ENCODE measurements at regions not wholly inside any gene's neighbourhood (a gene's known extent, or its start where the extent isn't known, plus 50 kb on each side); places are given as distances from the start of the nearest gene placed in this dataset.

DNA sequence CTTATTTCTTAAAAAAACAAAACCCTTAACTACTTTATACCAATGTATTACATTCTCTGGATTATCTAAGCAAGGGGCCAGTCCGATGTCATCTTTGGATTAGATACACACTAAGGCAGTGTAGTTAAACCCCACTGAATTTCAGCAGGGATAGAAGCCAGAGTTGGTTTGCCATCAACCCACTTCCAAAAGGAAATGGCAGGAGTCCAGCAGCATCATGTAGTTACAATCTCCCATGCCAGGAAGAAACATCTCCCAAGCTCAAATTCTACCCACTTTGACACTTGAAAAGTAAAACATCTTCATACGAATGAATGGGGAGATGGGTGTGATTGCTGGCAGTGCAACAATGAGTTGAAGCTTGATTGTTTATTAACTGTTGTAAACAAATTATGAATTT, 203.5 kb upstream of the PLXNC1 start:
- no peak for DNase-seq

DNA sequence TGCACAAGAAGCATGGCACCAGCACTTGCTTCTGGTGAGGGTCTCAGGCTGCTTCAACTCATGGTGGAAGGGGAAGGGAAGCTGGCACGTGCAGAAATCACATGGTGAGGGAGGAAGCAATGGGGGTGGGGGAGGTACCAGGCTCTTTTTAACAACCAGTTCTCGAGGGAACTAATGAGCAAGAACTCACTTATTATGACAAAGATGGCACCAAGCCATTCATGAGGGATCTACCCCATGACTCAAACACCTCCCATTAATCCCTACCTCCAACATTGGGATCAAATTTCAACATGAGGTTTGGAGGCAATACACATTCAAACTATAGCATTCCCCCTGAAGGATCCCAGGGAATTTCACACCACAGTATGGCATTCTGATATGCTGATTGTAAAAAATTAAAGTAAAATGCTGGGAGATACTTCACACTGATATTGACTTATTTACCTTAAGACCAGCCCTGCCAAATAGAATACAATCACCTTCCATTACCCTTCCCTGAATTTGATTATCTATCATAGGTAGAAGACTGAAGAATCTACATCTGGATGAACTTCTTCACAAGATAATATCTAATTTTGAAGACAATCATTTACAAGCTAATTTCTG, 201.7 kb upstream of the PLXNC1 start:
- DNase-seq = no peak

DNA sequence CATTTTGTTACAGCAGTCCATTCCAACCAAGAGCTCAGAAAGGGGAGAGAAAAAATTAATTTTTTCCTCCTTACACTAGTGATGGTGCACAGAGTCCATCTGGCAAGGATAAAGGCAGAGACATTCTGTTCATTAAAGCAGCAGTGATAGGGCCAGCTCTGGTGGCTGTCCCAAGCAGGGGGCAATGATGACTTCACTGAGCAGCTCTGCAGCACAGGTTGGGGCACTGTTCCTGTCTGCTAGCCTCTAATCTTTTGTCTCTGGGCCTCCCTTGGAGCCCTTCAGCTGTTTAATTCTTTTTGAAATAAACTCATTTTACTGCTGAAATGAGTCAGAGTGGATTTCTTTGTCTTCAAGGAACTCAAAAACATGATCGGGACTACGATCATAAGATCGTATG, 200.9 kb upstream of the PLXNC1 start:
- DNase-seq = no peak

- no peak for DNase-seq
Measured at GRCh38 chr12:93950311-93950710, 198.1 kb upstream of the PLXNC1 start.

DNA sequence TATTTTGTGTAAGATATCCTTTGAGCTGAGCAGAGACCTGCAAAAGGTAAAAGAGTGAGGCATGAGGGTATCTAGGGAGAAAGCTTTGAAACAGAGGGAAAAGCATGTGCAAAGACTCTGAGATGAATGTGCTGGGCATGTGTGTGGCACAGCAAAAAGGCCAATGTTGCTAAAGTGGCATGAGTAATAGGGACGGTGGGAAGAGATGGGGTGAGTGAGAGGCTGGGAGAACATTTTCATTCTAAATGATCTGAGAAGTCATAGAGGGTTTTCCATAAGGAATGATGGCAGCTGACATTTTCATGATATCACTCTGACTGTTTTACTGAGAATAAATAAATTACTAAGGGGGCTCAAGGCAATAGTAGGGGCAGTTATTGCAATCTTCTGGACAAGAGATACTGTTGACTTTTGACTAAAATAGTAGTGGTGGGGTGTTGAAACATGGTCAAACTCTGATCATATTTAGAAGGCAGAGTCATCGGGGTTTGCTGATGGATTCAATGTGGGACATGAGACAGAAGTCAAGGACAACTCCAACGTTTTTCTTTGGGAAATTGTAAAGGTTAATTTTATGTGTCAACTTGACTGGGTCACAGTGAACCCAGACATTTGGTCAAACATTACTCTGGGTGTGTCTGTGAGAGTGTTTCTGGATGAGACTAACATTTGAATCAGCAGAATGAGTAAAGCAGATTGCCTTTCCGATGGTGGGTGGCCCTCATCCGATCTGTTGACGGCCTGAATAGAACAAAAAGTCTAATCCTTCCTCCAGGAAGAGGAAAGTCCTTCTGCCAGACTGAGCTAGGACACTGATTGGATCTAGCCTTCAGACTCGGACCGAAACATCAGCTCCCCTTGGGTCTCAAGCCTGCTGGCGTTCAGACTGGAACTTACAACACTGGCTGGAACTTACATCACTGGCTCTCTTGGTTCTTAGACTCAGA, 193.9 kb upstream of the PLXNC1 start:
- DNase-seq = no peak

GRCh38 chr12:93956551-93956950, 191.8 kb upstream of the PLXNC1 start:
- DNase-seq = no peak

DNA sequence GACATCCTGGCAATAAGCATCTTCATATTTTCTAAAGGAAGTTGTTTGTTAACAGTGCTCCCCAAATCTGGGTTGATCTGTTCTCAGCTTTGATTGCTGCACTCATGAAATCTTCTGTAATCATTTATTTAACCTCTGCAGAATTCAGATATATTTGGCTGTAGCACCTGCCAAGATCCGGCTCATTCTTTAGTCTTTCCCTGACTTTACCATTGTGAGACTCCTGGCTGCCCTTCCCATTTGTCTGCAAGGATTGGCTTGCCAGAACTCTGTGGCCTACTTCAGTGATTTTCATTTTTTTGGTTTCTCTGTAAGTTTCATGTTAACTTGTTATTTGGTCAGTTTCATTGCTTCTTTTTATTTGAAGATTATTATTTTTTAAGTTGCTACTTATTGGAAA, 191.2 kb upstream of the PLXNC1 start:
- no peak for DNase-seq

GRCh38 chr12:93957870-93958269, 190.5 kb upstream of the PLXNC1 start:
- DNase-seq = no peak

- DNase-seq = no peak
Measured at GRCh38 chr12:93959657-93960056, 188.7 kb upstream of the PLXNC1 start.

DNA sequence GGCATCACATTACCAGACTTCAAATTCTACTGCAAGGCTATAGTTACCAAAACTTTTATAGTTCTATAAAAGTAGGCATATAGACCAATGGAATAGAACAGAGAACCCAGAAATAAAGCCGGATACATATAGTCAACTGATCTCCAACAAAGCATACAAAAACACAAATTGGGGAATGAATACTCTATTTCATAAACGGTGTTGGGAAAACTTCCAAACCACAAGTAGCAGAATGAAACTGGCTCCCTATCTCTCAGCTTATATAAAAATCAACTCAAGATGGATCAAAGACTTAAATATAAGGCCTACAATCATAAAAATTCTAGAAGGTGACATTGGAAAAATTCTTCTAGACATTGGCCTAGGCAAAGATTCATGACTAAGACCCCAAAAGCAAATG, 187.9 kb upstream of the PLXNC1 start:
- DNase-seq = no peak

- DNase-seq = no peak
Measured at GRCh38 chr12:93962336-93962735, 186.0 kb upstream of the PLXNC1 start.

- no peak for DNase-seq
Measured at GRCh38 chr12:93964936-93965335, 183.4 kb upstream of the PLXNC1 start.

DNA sequence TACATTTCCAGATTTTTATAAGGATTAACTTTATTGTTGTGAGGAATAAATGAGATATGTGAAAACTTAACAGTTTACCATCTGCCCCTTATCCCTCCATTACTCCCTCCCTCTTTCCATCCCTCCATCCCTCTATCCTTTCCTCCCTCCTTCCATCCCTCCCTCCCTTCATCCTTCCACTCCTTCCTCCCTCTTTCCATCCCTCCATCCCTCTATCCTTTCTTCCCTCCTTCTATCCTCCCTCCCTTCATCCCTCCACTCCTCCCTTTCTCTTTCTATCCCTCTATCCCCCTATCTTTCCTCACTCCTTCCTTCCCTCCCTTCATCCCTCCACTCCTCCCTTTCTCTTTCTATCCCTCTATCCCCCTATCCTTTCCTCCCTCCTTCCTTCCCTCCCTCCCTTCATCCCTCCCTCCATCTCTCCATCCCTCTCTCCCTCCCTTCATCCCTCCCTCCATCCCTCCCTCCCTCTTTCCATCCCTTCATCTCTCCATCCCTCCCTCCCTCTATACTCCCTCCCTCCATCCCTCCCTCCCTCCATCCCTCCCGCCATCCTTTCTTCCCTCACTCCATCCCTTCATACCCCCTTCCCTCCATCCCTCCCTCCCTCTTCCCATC, 181.8 kb upstream of the PLXNC1 start:
- DNase-seq = no peak

- DNase-seq = no peak
Measured at GRCh38 chr12:93967454-93967853, 180.9 kb upstream of the PLXNC1 start.

DNA sequence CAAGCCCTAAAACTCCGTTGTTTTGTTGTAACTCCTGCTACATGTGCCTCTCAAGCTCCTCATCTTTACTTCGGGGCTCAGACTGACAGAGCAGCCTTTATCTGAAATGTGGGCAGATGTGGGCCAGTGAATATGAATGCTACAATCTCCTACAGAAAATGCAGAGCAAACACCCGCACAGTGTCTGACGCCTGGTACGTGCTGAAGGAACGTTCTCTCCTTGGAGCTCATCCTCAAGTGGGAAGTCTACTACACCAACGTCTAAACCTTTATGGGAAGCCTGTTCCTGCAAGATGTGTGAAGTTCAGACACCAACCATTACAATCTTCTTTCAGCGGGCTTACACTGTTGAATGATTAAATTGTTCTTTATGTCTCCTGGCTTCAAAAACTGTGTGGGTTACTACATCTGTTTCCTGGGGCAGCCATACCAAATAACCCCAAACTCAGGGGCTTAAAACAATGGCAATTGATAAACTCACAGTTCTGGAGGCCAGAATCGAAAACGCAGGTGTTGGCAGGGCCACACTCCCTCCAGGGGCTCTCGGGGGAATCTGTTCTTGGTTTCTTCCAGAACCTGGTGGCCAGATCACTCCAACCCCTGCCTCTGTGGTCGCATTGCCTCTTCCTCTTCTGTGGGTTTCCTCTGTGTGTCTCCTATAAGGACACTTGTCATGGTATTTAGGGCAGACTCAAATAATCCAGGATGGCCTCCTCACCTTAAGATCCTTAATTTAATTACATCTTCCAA, 179.7 kb upstream of the PLXNC1 start:
- no peak for DNase-seq

DNA sequence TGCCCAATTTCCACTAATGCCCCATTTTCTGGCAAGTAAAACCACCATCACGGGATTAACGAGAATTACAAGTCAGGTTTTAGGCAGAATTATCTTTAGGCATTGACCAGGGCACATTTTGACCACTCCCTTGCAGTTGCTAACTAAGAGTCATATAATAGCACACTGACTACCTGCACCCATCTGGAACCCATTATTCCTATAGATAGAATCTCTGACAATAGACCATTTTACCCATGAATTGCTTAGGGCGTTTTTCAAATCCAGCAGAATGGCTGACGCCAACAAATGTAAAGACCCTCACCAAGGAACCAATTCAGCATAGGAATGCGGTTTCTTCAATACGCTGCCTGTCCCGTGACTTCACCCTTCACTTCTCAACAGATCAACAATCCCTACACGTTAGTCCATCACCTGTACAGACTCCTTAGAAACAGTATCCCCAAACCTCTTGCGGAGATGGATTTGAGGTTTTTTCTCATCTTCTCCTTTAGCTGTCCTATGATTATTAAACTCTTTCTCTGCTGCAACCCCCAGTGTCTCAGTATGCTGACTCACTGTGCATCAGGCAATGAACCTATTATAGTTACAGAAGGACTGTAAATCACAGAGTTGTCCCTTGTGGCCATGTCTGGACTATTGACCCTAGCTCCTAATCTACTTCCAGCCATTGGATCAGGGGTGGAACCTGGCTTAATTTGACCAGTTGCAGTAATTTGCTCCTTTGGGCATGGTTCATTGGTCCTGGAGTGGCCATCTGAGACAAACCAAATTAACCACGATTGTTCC, 177.3 kb upstream of the PLXNC1 start:
- DNase-seq = no peak

GRCh38 chr12:93972411-93973208, 175.8 kb upstream of the PLXNC1 start:
- DNase-seq = no peak

DNA sequence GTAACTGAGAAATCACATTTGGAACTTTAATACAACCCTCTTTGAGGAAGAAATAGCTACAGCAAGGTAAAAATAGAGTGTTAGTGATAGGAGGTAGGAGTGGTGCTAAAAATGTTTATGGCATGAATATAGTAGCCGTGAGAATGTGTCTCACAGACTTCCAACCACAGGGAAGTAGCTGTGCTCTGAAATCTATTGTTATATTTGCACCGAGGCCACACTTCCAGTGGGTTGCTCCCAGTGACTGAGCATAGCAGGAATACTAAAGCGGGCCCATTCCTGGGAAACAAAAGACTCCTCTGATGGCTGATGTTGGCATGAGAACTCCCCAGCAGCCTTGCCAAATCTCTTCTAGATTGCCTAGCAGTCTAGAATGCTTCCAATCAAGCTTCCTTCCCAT, 174.1 kb upstream of the PLXNC1 start:
- DNase-seq = no peak

GRCh38 chr12:93976024-93976423, 172.4 kb upstream of the PLXNC1 start:
- DNase-seq = no peak

DNA sequence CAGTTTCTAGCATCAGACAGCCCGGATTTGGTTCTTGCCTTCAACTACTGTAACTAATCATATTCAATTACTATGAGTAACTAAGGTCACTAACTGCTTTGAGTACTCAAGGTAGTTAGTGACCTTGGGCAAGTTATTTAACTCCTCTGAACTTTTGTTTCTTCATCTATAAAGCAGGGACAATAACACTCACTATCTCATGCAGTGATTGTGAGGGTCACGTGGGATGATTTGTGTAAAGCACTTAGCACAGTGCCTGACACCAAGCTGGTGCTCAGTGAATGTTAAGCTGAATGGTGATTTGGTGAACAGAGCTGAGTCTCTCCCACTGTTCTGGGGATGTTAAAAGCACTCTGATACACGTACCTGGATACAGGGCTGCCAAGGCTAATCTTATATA, 171.3 kb upstream of the PLXNC1 start:
- no peak for DNase-seq

DNA sequence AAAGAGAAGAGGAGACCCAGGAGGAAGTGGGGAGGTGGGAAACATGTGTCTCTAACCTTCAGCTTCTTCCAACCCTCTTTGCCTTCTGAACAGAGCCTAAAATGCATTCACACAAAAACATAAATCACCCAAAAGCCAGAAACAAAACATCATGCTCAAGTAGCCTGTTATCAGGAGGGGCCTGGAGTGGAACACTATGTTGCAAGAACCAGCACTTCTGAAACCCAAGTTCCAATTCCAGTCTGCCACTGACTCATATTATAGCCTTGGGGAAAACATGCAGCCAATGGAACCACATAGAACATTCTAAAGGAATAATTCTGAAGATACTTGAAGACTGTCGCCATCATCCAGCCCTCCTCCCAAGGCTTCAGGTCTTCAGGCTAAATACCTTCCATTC, 169.8 kb upstream of the PLXNC1 start:
- DNase-seq = no peak

- DNase-seq = no peak
Measured at GRCh38 chr12:93979189-93979588, 169.2 kb upstream of the PLXNC1 start.
